GM13976 (cell line): ENCODE measurements at regions not wholly inside any gene's neighbourhood (a gene's known extent, or its start where the extent isn't known, plus 50 kb on each side); places are given as distances from the start of the nearest gene placed in this dataset.

ENCODE experiments used
- DNase-seq: peaks from one replicate; pipeline ENCODE4 v3.0.0; 2012; ENCODE audit warnings: low spot score
- in situ Hi-C: fragments of 300-500 bp; cut with MboI; formaldehyde crosslinking; loops from one replicate; pipeline ENCODE4 v1.12.0; 2022; ENCODE audit warnings: low sequenced_read_pairs, mixed read lengths, inconsistent platforms; ENCODE audit not compliant: unreplicated experiment
- TF ChIP-seq, protein P1 (sequence below): IDR thresholded peaks from 2 replicates; pipeline ENCODE4 v1.5.1; 2012; ENCODE audit warnings: borderline replicate concordance, mild to moderate bottlenecking; ENCODE audit not compliant: insufficient read depth; ENCODE audit errors: extremely low read depth, missing control alignments, control extremely low read depth

DNA sequence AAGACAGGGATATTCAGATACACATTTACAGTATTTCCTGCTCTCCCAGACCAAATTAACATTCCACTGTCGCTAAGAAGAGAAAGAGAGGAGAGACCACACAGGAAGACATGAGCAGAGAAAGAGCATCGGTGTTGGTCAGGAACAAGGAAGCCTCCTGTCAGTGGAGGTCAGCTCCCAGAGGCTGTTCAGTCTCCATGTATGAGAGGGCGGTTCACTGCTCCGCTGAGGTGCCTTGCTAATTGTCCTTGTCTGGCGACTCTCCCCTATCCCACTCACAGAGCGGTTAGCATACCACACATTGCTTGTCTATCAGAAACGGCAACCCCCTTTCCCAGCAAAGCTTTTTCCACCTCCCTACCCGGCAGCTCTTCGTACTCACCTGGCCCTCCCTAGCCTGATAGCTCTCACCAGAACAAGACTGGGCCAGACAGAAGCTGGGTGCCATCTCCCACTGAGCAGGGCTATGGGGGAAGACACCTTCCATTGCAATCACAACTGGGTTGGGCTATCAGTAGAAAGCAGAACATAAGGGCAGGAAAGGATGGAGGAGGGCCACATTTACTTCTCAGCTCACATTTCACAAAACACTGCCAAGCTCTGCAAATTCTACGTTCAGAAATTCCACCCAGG is 58.6 kb upstream of the LMNB1 start:
- TF ChIP-seq, protein P1, sequence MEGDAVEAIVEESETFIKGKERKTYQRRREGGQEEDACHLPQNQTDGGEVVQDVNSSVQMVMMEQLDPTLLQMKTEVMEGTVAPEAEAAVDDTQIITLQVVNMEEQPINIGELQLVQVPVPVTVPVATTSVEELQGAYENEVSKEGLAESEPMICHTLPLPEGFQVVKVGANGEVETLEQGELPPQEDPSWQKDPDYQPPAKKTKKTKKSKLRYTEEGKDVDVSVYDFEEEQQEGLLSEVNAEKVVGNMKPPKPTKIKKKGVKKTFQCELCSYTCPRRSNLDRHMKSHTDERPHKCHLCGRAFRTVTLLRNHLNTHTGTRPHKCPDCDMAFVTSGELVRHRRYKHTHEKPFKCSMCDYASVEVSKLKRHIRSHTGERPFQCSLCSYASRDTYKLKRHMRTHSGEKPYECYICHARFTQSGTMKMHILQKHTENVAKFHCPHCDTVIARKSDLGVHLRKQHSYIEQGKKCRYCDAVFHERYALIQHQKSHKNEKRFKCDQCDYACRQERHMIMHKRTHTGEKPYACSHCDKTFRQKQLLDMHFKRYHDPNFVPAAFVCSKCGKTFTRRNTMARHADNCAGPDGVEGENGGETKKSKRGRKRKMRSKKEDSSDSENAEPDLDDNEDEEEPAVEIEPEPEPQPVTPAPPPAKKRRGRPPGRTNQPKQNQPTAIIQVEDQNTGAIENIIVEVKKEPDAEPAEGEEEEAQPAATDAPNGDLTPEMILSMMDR, result no peak
- in situ Hi-C loops, result no loop called here
- DNase-seq, result no peak

DNA sequence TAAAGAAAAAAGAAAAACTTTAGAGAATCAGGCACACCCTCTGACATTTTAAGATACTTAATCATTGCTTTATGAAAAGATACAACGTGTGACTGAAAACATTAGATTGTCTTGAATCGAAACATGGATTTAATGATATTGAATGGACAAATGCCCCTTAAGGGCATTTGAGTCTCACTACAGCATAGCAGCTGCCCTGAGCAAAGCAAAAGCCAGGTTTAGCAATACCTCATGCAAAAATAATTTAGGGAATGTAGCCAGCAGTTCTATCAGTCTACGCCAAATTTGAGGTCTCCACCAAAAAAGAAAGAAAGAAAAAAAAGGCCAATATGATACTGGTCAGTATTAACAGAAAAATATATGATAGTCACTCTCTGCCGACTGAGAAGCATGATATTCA is 56.6 kb upstream of the LMNB1 start:
- in situ Hi-C loops, result no loop called here
- no peak for DNase-seq
- TF ChIP-seq, protein P1, result no peak

DNA sequence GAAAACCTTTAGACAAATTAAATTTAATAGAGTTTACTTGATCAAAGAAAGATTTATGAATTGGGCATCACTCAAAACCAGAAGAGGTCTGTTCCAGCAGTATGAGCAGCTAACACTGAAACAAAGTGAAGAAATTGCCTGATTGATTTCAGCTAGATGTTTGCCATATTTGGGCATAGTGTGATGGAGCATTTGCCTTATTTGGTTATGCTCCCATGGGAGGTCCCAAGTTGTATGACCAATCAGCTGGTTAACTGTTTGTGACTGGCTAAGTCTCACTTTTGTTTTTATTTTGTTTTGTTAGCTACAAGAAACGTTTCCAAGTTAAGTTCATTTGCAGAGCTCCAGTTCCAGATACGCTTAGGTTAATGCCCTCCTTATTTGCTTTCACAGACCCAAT is 53.3 kb upstream of the LMNB1 start:
- TF ChIP-seq, protein P1, result no peak
- in situ Hi-C loops, result no loop called here
- no peak for DNase-seq
